Occipital lobe (tissue), 1 donor: ENCODE measurements at regions not wholly inside any gene's neighbourhood (a gene's known extent, or its start where the extent isn't known, plus 50 kb on each side); places are given as distances from the start of the nearest gene placed in this dataset.
"Not testable (repeated sequence)": the region's sequence is repeated elsewhere in the genome, so short reads cannot be mapped to it uniquely, and the experiment has no call there.

Experiments used
- DNase-seq: peaks from one replicate; lab custom pipeline; 2025; lab: John Stamatoyannopoulos, UW

- DNase-seq = no peak
Measured at GRCh38 chr5:90134892-90135291, 274.7 kb downstream of the CETN3 start.

- no peak for DNase-seq
Measured at GRCh38 chr5:90134381-90134780, 275.2 kb downstream of the CETN3 start.

GRCh38 chr5:90133941-90134340 is 275.6 kb downstream of the CETN3 start:
- no peak for DNase-seq

- no peak for DNase-seq
Measured at GRCh38 chr5:90131383-90132133, 278.0 kb downstream of the CETN3 start.

GRCh38 chr5:90128551-90128950 is 281.0 kb downstream of the CETN3 start:
- no peak for DNase-seq

GRCh38 chr5:90119531-90119971 is 290.0 kb downstream of the CETN3 start:
- no peak for DNase-seq

- no peak for DNase-seq
Measured at GRCh38 chr5:90117005-90117404, 292.6 kb downstream of the CETN3 start.

GRCh38 chr5:90113108-90113507 is 296.4 kb downstream of the CETN3 start:
- no peak for DNase-seq

GRCh38 chr5:90112033-90112692 is 297.4 kb downstream of the CETN3 start:
- DNase-seq = no peak

- no peak for DNase-seq
Measured at GRCh38 chr5:90111364-90112032, 298.1 kb downstream of the CETN3 start.

GRCh38 chr5:90109285-90109684 is 300.3 kb downstream of the CETN3 start:
- DNase-seq = no peak

- no peak for DNase-seq
Measured at GRCh38 chr5:90099099-90099498, 310.5 kb downstream of the CETN3 start.

- no peak for DNase-seq
Measured at GRCh38 chr5:90097082-90097477, 312.5 kb downstream of the CETN3 start.

GRCh38 chr5:90096415-90097081 is 313.0 kb downstream of the CETN3 start:
- no peak for DNase-seq

GRCh38 chr5:90095292-90096060 is 314.1 kb downstream of the CETN3 start:
- DNase-seq = no peak

GRCh38 chr5:90093751-90094485 is 315.6 kb downstream of the CETN3 start:
- no peak for DNase-seq

- DNase-seq = no peak
Measured at GRCh38 chr5:90092734-90093133, 316.8 kb downstream of the CETN3 start.

- DNase-seq = no peak
Measured at GRCh38 chr5:90084342-90084741, 325.2 kb downstream of the CETN3 start.

GRCh38 chr5:90073026-90073570 is 336.5 kb downstream of the CETN3 start:
- not testable (repeated sequence) for DNase-seq

- no peak for DNase-seq
Measured at GRCh38 chr5:90071656-90072055, 337.9 kb downstream of the CETN3 start.
